Muscle of arm (tissue), 1 donor: ENCODE measurements at regions not wholly inside any gene's neighbourhood (a gene's known extent, or its start where the extent isn't known, plus 50 kb on each side); places are given as distances from the start of the nearest gene placed in this dataset.
A peak's percentile ranks its signal among the peaks of the same experiment; 100 is the strongest.

Experiments
- DNase-seq: peaks from one replicate; pipeline ENCODE4 v3.0.0-alpha.2; 2013

GRCh38 chr14:22338917-22339715, 249.9 kb downstream of the DAD1 start:
- DNase-seq = peak; percentile 99

DNA sequence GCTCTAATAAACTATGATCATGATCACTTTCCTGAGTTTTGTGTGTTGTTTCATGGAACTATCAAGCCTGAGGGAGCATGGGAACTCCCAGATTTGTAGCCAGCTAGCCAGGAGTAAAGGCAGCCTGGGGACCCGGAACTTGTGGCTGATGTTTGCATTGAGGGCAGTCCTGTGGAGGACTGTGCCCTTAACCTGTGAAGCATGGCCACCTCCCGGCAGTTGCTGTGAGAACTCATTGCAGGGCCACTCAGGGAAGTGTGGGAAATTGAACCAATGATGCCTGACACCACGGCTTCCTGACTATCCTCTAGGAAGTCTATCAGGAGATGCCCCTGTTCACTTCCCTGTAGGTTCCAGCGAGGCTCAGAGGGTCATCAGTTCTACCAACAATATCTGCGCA, 250.6 kb downstream of the DAD1 start:
- DNase-seq = no peak

DNA sequence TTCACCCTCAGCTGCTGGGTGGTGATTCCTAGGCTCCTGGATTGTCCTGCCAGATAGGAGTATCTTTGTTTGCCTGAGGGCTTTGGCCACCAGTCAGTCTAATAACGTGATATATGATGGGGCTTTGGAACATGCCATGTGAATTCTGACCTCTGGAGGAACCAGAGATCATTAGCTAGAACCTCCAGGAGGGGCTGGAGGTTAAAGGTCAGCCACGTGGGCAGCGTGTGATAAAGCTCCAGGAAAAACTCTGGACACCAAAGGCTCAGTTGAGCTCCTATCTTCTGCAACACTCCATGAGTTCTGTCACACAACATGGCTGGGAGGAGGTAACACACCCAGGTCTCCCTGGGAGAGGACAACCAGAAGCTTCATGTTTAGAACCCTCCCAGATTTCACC, 251.1 kb downstream of the DAD1 start:
- no peak for DNase-seq

DNA sequence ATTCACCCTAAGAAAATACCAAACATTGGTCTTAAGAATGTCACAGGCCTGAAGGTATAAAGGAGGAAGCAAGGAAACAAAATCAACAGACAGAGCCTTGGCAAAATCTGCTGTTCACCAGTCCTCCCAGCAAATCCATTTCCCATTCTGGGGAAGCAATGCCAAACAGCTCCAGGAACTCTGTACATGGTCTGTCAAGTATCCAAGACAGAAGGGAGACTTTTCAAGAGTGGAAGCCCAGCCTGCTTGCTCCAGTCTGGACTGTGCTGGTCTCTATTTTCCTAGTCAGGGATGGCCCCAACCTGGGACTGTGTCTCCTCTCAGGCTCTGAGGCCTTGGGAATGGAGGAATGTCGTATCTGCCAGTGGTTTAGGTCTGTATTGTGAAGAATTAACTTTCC, 251.5 kb downstream of the DAD1 start:
- no peak for DNase-seq

DNA sequence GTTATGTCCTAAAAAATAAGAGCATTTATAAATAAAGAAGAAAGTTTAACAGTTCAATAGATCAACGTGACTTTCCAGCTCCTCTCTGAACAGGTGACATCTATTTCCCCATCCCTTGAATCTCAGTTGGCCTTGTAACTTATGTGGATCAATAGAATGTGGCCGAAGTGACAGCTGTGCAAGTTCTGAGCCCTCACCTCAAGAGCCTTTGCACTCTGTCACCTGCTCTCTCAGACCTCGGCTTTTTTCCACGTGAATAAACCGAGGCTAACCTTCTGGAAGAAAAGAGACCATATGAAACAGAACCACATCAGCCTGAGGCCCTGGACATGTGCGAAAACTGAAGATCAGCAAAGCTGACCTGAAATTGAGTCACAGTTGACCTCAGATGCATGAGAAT, 253.0 kb downstream of the DAD1 start:
- DNase-seq = no peak

DNA sequence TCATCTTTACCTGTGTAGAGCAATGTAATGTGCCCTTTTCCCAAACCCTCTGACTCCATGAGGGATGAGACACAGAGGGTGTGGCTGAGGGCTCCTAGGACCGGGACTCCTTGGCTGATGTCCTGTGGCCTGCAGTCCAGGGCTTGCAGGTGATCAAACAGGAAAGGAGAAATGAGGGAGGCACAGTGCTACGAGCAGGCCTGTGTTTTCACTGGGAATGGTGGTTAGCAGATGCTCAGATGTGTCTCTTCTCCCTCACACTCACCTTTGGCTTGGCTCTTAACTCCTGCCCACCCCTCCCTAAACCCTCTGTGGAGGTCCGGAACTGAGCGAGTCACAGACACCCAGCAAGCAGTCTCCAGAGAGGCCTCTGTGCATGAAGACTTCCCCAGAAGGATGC, 254.4 kb downstream of the DAD1 start:
- no peak for DNase-seq

DNA sequence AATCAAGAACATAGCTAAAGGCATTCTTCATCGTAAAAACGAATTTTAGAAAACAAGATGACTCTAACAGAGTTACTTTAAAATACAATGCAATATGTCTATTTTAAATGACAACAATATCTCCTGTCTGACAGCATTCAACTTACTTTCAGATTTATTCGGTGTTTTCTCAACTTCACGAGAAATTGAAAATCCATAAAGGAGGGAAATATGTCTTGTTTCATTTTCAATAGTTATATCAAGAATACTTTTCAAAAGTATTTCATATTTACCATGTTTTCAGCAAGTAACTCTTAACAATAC, 254.8 kb downstream of the DAD1 start:
- DNase-seq = no peak

- DNase-seq = no peak
These were observed 255.4 kb downstream of the DAD1 start for GRCh38 chr14:22333422-22334274.

- peak; percentile 82 for DNase-seq
These were observed 256.2 kb downstream of the DAD1 start for GRCh38 chr14:22332686-22333421.

GRCh38 chr14:22329371-22329770, 259.7 kb downstream of the DAD1 start:
- no peak for DNase-seq

DNA sequence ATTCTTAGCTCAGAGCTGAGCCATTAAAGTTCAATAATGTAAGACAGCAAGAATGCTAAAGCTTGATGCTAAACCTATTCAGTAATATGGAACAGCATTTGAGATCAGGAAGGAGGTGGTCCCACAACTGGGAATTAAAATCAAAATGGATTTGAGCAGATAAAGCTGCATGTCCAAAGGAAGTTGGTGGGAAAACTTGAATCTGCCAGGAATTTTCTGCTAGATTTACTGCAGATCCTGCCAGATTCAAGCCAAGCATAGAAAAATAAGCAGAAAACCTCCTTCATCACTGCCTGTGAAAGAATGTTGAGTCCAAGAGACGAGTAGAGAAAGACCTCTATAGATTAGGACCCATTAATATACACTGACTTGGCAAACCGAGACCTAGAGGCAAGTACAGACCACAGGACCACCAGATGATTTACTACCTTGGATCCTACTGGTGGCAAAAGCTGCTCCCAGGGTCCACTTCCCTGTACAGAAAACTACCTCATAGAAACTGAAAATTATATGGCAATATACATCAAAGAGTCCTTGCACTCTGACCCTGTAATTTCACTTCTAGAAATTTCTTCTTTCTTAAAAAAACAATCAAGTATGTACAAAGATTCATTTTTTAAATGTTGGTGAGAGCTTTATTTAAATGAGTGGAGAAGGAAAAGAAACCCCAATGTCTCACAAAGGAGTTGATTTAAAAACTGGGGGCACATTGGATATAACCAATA, 263.2 kb downstream of the DAD1 start:
- no peak for DNase-seq

DNA sequence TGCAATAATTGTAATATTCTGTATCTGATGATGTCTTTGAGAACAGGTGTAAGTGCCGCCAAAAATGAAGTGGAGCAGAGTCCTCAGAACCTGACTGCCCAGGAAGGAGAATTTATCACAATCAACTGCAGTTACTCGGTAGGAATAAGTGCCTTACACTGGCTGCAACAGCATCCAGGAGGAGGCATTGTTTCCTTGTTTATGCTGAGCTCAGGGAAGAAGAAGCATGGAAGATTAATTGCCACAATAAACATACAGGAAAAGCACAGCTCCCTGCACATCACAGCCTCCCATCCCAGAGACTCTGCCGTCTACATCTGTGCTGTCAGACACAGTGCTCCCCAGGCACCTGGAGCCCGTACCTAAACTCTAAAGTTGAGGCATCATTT, 268.7 kb downstream of the DAD1 start:
- DNase-seq = no peak

DNA sequence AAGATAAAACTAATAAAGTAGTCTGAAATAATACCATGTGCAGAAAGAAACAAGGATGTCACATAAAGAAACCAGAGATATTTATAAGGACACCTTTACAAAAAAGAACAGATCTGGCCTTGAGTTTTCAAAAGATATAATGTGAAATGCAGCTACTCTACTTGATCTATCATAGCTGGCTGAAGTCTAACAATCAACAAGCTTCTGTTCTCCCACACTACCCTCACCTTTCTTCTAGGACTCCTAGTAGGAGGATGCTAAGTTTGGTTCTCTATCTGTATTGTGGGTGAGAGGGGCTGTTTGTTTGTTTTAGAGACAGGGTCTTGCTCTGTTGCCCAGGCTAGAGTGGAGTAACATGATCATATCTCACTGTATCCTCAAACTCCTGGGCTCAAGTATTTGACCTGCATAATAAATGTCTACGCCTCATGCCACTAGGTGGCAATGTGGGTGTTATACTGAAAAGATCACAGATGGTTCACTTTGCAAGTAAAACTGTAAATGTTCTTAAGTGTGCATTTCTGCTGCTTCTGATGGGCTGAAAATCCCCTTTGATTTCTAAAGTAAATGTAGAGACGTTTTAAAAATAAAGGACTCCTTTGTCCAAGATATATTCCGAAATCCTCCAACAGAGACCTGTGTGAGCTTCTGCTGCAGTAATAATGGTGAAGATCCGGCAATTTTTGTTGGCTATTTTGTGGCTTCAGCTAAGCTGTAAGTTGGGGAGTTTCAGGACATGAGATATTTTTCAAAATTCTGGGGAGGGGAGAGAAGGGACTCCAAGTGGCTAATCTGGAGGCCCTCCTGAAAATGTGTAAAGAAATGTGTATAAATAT, 269.3 kb downstream of the DAD1 start:
- peak; percentile 70 for DNase-seq

DNA sequence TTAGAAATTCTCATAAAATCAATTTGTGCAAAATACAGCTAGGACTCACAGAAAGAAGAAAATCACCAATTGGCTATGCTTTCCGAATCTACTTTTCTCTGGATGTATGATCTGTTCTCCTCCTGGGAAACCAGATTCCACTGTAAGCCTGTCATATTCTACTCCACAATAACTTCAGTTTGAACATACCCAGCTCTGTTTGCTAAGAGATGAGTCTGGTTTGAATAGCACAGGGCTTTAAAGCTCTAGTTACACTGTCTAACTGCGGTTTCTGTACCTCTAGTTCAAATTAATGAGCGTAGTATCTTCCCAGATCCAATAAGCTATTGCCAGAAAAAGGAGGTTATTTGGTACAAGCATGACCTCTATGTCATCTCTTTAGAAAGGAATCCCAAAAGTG, 270.1 kb downstream of the DAD1 start:
- DNase-seq = no peak

- DNase-seq = no peak
These were observed 272.6 kb downstream of the DAD1 start for GRCh38 chr14:22316473-22316872.

GRCh38 chr14:22315336-22315735, 273.7 kb downstream of the DAD1 start:
- DNase-seq = no peak

- DNase-seq = peak; percentile 57
These were observed 274.7 kb downstream of the DAD1 start for GRCh38 chr14:22314183-22314820.

- DNase-seq = no peak
These were observed 275.7 kb downstream of the DAD1 start for GRCh38 chr14:22313172-22313801.

- no peak for DNase-seq
These were observed 277.4 kb downstream of the DAD1 start for GRCh38 chr14:22311636-22312035.

- DNase-seq = no peak
These were observed 283.4 kb downstream of the DAD1 start for GRCh38 chr14:22305607-22306006.
